ENCODE measurements at regions not wholly inside any gene's neighbourhood (a gene's known extent, or its start where the extent isn't known, plus 50 kb on each side); places are given as distances from the start of the nearest gene placed in this dataset.

DNA sequence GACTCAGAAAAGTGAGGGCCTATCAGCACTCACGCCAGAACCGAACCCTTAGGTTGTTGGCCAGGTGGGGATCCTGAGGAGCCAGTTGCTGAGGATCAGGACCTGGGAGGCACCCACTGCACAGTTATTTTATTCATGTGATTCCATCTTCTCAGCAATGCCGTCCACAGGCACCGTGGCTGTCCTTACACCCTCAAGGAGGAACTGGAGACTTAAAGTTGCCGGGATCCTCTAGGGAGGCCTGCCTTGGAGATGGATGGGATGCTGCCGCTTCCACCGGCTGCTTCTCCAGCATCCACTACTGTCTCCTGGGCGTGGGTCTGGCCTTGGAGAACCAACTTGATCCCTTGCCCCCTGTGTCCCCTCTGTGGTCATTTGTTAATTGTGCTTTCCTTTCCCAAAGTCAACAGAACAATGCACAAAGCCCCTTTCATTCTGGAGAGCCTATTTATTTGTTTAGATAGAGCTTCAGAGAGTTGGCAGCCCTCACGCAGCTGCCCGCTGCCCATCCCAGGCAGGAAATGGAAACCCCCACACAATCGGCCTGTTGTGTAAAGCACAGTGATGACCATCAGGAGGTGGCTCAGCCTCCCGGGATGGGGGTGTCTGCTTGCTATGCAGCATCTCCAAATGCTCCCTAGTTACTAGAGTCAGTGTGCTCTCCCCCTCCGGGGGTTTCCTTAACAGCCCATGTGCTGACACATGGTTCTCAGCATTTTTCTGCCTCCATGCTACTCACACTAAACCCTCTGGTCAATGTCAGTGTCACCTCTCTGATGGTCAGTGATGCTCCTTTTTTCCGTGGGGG, 52.9 kb upstream of the IGFBP3 start:
- H3K27me3 Mint-ChIP-seq: no peaks in the 10 kb centered on the region
- no peak for DNase-seq
- no peaks in the 10 kb centered on the region for H3K9me3 Mint-ChIP-seq
- ChIA-PET CTCF (no interaction called here), POLR2A (no interaction called here)
- no peaks in the 10 kb centered on the region for H3K4me1 Mint-ChIP-seq
- H3K4me3 Mint-ChIP-seq: no peak overlapping the region
- H3K27ac Mint-ChIP-seq: no peak overlapping the region
- no peaks in the 10 kb centered on the region for H3K36me3 Mint-ChIP-seq (ENCODE audit: low read depth)

DNA sequence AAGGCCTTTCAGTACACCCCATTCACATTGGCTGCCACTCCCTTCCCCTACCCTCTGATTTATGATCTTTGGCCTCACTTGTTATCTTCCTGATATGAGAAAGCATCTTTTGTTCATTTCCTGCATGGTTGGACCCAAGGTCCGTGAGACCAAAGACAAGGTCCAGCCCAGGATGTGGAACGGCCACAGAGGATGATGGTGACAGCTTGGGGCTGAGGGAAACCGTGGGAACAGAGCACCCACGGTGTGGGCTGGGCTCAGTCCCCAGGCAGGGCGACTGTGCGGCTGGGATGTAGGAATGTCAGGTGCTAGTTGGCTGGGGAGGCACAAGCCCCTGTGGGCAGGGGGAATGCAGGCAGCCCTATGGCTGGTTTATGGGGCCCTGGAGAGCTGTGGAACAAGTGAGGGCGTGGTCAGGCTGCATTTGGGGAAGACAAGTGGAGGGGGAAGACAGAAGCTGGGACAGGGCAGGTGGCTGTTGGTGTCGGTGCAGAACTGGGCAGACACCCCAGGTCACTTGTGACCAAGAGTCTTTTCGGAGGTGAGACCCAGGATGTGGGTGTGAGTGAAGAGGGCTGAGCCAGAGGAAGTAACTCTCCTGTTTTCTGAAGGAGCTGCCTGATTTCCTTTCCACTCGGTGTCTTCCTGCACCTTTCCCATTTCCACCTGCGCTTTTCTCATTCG, 51.7 kb upstream of the IGFBP3 start:
- H3K4me1 Mint-ChIP-seq: no peaks in the 10 kb centered on the region
- H3K27me3 Mint-ChIP-seq: no peaks in the 10 kb centered on the region
- POLR2A ChIA-PET: no interaction called here
- CTCF ChIA-PET: no interaction called here
- H3K4me3 Mint-ChIP-seq: no peak overlapping the region
- no peaks in the 10 kb centered on the region for H3K9me3 Mint-ChIP-seq
- no peak for DNase-seq
- H3K27ac Mint-ChIP-seq: no peak overlapping the region
- H3K36me3 Mint-ChIP-seq (ENCODE audit: low read depth): no peaks in the 10 kb centered on the region

DNA sequence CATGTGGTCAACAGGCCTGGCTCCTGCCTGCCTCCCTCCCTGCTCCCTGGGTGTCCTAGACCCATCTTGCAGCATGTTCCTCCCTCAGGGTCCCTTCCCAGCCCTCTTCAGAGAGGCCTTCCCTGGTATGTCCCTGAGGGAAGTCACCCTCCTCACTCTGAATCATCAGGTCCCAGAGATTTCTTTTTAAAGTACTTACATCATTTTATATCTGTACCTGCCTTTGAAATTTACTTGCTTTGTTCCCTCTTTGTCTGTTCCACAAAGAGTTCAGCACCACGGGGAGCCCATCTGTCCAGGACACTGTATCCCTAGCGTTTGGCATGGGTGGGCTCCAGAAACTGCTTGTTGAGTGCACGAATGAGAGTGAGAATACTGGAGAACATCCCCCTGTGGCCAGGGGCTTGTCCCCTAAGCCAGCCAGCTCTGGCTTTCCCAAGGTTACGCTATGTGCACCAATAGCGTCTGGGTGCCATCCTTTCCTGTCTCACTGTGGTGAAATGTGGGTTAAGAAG, 50.6 kb upstream of the IGFBP3 start:
- CTCF ChIA-PET: no interaction called here
- H3K27ac Mint-ChIP-seq: no peak overlapping the region
- DNase-seq: no peak
- POLR2A ChIA-PET: no interaction called here
- no peaks in the 10 kb centered on the region for H3K27me3 Mint-ChIP-seq
- no peaks in the 10 kb centered on the region for H3K4me1 Mint-ChIP-seq
- H3K4me3 Mint-ChIP-seq: no peak overlapping the region
- no peaks in the 10 kb centered on the region for H3K9me3 Mint-ChIP-seq
- no peaks in the 10 kb centered on the region for H3K36me3 Mint-ChIP-seq (ENCODE audit: low read depth)

DNA sequence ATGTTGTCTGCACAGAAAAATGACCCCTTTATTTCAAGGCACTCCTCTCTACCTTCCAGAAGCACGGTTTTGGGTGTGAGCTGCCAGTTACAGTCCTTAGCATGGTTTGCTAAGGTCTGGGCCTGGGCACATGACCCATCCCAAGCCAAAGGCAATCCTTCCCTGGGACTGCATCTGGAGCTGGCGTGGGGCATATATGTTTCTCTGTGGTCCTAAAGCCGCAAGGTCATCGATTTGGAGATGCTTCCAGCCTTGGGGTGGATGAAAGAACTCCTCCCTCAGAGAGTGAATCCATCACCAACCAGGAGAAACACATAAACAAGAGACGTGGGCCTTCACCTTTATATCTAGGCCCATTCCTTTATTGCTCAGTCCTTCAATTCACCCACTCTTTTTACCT, 50.1 kb upstream of the IGFBP3 start:
- ChIA-PET CTCF (no interaction called here), POLR2A (interaction anchor here (0.6 kb wide), 1 partner anchor 395 kb away, joined by 4 read pairs; no protein-coding TSS in a partner anchor)
- H3K27ac Mint-ChIP-seq: no peak overlapping the region

More for the DNA sequence above, 50.1 kb upstream of the IGFBP3 start:
- no peaks in the 10 kb centered on the region for H3K4me1 Mint-ChIP-seq
- H3K27me3 Mint-ChIP-seq: no peaks in the 10 kb centered on the region
- no peaks in the 10 kb centered on the region for H3K36me3 Mint-ChIP-seq (ENCODE audit: low read depth)
- DNase-seq: no peak
- no peak overlapping the region for H3K4me3 Mint-ChIP-seq
- H3K9me3 Mint-ChIP-seq: no peaks in the 10 kb centered on the region

All from activated CD4-positive, alpha-beta T cell treated with anti-CD3 and anti-CD28 coated beads, Interleukin-2, amount 10 ng/mL, durations not matched to agents 7 days and 5 days (primary cell).